ENCODE measurements at regions not wholly inside any gene's neighbourhood (a gene's known extent, or its start where the extent isn't known, plus 50 kb on each side); places are given as distances from the start of the nearest gene placed in this dataset.

DNA sequence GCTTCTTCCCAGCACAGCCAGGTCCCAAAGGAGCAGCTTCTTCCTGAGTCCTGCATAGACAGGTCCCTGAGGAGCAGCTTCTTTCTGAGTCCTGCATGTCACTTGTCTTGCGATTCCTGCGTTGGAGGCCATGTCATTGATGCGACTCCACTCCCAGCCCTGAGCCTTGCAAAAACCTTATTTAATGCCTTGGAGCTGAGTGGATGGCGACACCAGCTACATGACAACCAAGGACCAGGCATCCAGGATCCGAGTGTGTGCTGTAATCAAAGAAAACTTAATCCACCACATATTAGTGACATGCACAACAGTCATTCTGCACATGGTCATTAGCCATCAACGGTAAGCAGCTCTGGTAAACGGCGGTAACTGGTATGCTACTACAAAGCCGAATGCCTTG, 315.8 kb downstream of the TEX29 start:
- Histone ChIP-seq H2AFZ (ENCODE audit: control insufficient read depth, low read length) (no peak overlapping the region), H4K20me1 (ENCODE audit: control insufficient read depth, extremely low read depth, insufficient read depth, low read length) (no peaks in the 10 kb centered on the region), H3K27ac (ENCODE audit: control insufficient read depth, insufficient read depth, low read length) (no peak overlapping the region), H3K27me3 (ENCODE audit: control insufficient read depth, extremely low read depth, insufficient read depth, low read length) (no peaks in the 10 kb centered on the region), H3K4me3 (ENCODE audit: control insufficient read depth in 2 of 3, extremely low read depth in 1 of 3, insufficient read depth in 2 of 3, low read depth in 1 of 3, low read length in 3 of 3) (no peak overlapping the region), H3K9me1 (ENCODE audit: control insufficient read depth, extremely low read depth, insufficient read depth, low read length) (no peaks in the 10 kb centered on the region), H3K4me1 (ENCODE audit: control insufficient read depth, extremely low read depth, insufficient read depth, low read length) (no peaks in the 10 kb centered on the region), H3K9ac (ENCODE audit: control insufficient read depth, extremely low read depth, insufficient read depth, low read length) (no peak overlapping the region), H3K4me2 (ENCODE audit: control insufficient read depth, extremely low read depth, insufficient read depth, low read depth, low read length) (no peak overlapping the region), H3K9me3 (ENCODE audit: control insufficient read depth, low read depth, low read length) (peaks cover 3% of the 10 kb centered on the region), H3K36me3 (ENCODE audit: control insufficient read depth in 2 of 2, extremely low read depth in 1 of 2, insufficient read depth in 2 of 2, low read length in 2 of 2) (no peaks in the 10 kb centered on the region), H3K79me2 (ENCODE audit: control insufficient read depth, insufficient read depth, low read length) (no peaks in the 10 kb centered on the region)
- dilution Hi-C loops (cut with MboI; ENCODE audit: extremely low pct_ligation_motif_present, low sequenced_read_pairs): no loop called here
- no peak for TF ChIP-seq EZH2 (IDR thresholded peaks at IDR 0.05; ENCODE audit: low read length)
- TF ChIP-seq, protein P1, sequence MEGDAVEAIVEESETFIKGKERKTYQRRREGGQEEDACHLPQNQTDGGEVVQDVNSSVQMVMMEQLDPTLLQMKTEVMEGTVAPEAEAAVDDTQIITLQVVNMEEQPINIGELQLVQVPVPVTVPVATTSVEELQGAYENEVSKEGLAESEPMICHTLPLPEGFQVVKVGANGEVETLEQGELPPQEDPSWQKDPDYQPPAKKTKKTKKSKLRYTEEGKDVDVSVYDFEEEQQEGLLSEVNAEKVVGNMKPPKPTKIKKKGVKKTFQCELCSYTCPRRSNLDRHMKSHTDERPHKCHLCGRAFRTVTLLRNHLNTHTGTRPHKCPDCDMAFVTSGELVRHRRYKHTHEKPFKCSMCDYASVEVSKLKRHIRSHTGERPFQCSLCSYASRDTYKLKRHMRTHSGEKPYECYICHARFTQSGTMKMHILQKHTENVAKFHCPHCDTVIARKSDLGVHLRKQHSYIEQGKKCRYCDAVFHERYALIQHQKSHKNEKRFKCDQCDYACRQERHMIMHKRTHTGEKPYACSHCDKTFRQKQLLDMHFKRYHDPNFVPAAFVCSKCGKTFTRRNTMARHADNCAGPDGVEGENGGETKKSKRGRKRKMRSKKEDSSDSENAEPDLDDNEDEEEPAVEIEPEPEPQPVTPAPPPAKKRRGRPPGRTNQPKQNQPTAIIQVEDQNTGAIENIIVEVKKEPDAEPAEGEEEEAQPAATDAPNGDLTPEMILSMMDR (optimal IDR thresholded peaks at IDR 0.05 in 1 of 3, IDR thresholded peaks at IDR 0.05 in 1 of 3, conservative IDR thresholded peaks at IDR 0.05 in 1 of 3; ENCODE audit: extremely low read depth in 1 of 3, insufficient read depth in 2 of 3, low read length in 3 of 3): no peak
- no peak for FAIRE-seq
- DNase-seq (ENCODE audit: low read depth, low spot score): no peak

DNA sequence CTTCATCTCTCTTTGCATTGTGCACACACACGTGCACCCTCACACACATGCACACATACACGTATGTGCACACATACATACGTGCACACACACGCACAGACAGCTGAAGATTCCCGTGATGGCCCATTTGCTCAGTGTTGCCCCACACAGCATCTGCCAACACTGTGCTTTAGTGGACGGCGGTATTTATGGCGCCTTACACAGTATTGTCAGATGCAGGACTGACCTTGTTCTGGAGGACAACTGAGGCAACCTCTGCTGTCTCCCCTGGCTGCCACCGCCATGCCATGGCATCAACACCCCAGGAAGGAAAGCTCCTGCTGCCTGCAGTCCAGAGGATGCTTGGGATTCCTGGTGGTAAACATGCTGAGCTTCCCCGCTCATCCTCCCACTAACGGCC, 316.4 kb downstream of the TEX29 start:
- H3K9me1 ChIP-seq (ENCODE audit: control insufficient read depth, extremely low read depth, insufficient read depth, low read length): no peaks in the 10 kb centered on the region
- no peaks in the 10 kb centered on the region for H3K4me1 ChIP-seq (ENCODE audit: control insufficient read depth, extremely low read depth, insufficient read depth, low read length)
- H3K27ac ChIP-seq (ENCODE audit: control insufficient read depth, insufficient read depth, low read length): no peak overlapping the region
- no peak overlapping the region for H3K4me2 ChIP-seq (ENCODE audit: control insufficient read depth, extremely low read depth, insufficient read depth, low read depth, low read length)
- no peak for FAIRE-seq
- H3K27me3 ChIP-seq (ENCODE audit: control insufficient read depth, extremely low read depth, insufficient read depth, low read length): no peaks in the 10 kb centered on the region
- H3K9me3 ChIP-seq (ENCODE audit: control insufficient read depth, low read depth, low read length): peaks cover 3% of the 10 kb centered on the region
- TF ChIP-seq EZH2 (IDR thresholded peaks at IDR 0.05; ENCODE audit: low read length): no peak
- TF ChIP-seq, protein P1 (optimal IDR thresholded peaks at IDR 0.05 in 1 of 3, IDR thresholded peaks at IDR 0.05 in 1 of 3, conservative IDR thresholded peaks at IDR 0.05 in 1 of 3; ENCODE audit: extremely low read depth in 1 of 3, insufficient read depth in 2 of 3, low read length in 3 of 3): no peak
- H3K9ac ChIP-seq (ENCODE audit: control insufficient read depth, extremely low read depth, insufficient read depth, low read length): no peak overlapping the region
- no peaks in the 10 kb centered on the region for H3K79me2 ChIP-seq (ENCODE audit: control insufficient read depth, insufficient read depth, low read length)
- no peaks in the 10 kb centered on the region for H4K20me1 ChIP-seq (ENCODE audit: control insufficient read depth, extremely low read depth, insufficient read depth, low read length)
- dilution Hi-C loops (cut with MboI; ENCODE audit: extremely low pct_ligation_motif_present, low sequenced_read_pairs): no loop called here
- no peak overlapping the region for H3K4me3 ChIP-seq (ENCODE audit: control insufficient read depth in 2 of 3, extremely low read depth in 1 of 3, insufficient read depth in 2 of 3, low read depth in 1 of 3, low read length in 3 of 3)
- no peaks in the 10 kb centered on the region for H3K36me3 ChIP-seq (ENCODE audit: control insufficient read depth in 2 of 2, extremely low read depth in 1 of 2, insufficient read depth in 2 of 2, low read length in 2 of 2)
- H2AFZ ChIP-seq (ENCODE audit: control insufficient read depth, low read length): no peak overlapping the region
- no peak for DNase-seq (ENCODE audit: low read depth, low spot score)

Measured in keratinocyte (primary cell).